Peyer's patch (tissue), 4 donors: ENCODE measurements at regions not wholly inside any gene's neighbourhood (a gene's known extent, or its start where the extent isn't known, plus 50 kb on each side); places are given as distances from the start of the nearest gene placed in this dataset.

Experiments
- POLR2A ChIP-seq, 2 donors: fragments of 450-650 bp; IDR thresholded peaks; one replicate each; pipeline ENCODE4 v1.5.1; 2017; ENCODE audit warnings: antibody characterized with exemption in 2 of 2, mild to moderate bottlenecking in 2 of 2, moderate library complexity in 2 of 2
- TF ChIP-seq, protein P1 (sequence below), 6 experiments: fragments of 450-650 bp in 4 of 6; fragments of 200-600 bp in 2 of 6; sonication (generic) in 1 of 6; IDR thresholded peaks; one replicate each; pipeline ENCODE4 v1.5.1; 2017 to 2019; ENCODE audit warnings: antibody characterized with exemption in 6 of 6, mild to moderate bottlenecking in 3 of 6, moderate library complexity in 1 of 6

GRCh38 chr2:172287190-172287589, 140.2 kb upstream of the ITGA6 start:
- TF ChIP-seq, protein P1, sequence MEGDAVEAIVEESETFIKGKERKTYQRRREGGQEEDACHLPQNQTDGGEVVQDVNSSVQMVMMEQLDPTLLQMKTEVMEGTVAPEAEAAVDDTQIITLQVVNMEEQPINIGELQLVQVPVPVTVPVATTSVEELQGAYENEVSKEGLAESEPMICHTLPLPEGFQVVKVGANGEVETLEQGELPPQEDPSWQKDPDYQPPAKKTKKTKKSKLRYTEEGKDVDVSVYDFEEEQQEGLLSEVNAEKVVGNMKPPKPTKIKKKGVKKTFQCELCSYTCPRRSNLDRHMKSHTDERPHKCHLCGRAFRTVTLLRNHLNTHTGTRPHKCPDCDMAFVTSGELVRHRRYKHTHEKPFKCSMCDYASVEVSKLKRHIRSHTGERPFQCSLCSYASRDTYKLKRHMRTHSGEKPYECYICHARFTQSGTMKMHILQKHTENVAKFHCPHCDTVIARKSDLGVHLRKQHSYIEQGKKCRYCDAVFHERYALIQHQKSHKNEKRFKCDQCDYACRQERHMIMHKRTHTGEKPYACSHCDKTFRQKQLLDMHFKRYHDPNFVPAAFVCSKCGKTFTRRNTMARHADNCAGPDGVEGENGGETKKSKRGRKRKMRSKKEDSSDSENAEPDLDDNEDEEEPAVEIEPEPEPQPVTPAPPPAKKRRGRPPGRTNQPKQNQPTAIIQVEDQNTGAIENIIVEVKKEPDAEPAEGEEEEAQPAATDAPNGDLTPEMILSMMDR (IDR thresholded peaks at IDR 0.05): no peak
- no peak for TF ChIP-seq POLR2A (IDR thresholded peaks at IDR 0.05)
